ENCODE measurements at regions not wholly inside any gene's neighbourhood (a gene's known extent, or its start where the extent isn't known, plus 50 kb on each side); places are given as distances from the start of the nearest gene placed in this dataset.
"Not testable (repeated sequence)": the region's sequence is repeated elsewhere in the genome, so short reads cannot be mapped to it uniquely, and the experiment has no call there.

GRCh38 chr4:31649878-31650277 lies 929.7 kb downstream of the PCDH7 start:
- no peak for DNase-seq (ENCODE audit: low spot score)

DNA sequence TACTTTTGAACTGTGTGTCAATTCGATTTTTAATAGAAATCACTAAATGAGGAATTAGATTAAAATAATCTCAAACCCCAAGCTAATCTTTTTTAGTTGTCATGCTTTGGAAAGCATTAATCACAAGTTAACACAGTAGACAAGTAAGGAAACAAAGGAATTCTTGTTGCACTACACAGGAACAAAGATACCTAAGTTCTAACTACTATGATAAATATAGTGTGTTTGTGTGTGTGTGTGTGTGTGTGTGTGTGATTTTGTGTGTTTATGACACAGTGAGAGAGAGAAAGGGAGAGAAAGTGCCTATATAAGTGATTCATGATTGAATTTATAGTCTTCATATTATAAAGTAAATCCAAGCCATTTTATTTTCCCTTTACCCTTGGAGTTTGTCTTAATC lies 931.4 kb downstream of the PCDH7 start:
- no peak for DNase-seq (ENCODE audit: low spot score)

DNA sequence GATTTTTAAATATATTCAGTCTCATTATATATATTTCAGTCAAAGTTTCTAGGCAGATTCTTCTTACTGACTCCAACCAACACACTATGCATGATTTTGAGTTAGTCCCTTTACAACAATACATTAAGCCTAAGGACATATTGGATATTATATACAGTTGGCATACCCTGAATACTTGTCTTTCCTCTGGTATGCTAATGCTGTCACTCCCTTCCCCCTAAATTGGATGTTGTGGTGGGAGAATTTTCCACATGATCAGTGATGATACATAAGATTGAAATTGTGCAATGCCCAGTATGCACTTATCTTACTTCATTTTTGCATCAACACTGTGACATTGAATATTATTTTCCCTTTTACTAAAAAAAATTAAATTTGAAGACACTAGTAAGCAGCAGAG lies 935.2 kb downstream of the PCDH7 start:
- no peak for DNase-seq (ENCODE audit: low spot score)

GRCh38 chr4:31657859-31658570 lies 937.8 kb downstream of the PCDH7 start:
- no peak for DNase-seq (ENCODE audit: low spot score)

DNA sequence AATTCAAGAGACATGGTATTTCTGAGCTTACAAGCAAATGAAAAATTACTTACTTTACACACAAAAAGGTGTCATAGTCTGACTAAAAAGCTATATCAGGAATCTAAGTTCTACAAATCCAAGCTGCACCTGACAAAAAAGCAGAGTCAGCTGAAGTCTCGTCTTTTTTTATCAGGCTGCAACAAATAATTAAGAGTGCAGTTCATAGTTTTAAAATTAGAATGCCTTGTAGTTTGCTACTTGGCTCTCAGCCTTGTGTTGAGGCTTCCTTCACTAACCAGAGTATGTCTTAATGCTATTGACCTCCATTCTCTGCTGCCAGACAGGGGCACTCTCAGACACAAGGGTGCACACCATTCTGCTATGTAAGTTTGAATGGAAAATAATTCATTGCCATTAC lies 940.7 kb downstream of the PCDH7 start:
- no peak for DNase-seq (ENCODE audit: low spot score)

- no peak for DNase-seq (ENCODE audit: low spot score)
Measured at GRCh38 chr4:31662951-31663350, 942.8 kb downstream of the PCDH7 start.

DNA sequence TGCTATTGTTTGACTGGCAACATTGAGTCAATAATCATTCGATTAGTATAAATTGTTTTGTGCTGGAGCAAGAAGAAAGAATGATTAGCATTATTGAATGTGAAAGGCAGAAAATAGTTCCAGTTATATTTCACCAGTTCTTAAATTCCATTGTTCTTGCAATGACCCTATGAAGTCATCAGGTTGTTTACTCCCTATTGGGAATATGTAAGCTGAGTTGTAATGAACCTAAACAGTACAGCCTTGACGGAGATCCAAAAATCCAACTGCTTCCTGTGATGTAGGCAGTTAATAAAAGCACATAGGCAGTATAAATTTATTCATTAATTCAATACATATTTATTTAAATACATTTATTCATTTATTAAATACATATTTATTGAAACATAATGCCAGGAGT lies 947.5 kb downstream of the PCDH7 start:
- no peak for DNase-seq (ENCODE audit: low spot score)

DNA sequence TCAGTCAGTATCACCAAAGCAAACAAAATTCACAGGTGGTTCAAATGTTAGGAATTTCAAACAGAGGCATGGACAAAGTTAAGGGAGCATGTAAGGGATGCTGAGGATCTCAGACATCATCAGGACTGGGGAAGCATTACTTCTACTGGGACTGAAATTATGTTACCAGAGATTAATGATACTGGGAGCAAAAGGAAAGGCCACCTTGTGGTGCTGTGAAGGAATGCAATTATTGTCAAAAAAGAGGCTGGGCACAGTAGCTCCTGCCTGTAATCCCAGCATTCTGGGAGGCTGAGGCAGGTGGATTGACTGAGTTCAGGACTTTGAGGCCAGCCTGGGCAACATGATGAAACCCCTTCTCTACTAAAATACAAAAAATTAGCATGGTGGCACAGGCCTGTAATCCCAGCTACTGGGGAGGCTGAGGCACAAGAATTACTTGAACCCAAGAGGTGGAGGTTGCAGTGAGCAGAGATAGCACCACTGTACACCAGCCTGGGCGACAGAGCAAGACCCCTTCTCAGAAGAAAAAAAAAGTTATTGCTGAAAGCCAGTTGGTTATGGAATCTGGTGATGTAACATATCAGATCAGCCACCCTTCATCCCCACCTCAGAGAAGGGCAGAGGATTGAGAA lies 954.3 kb downstream of the PCDH7 start:
- DNase-seq (ENCODE audit: low spot score) = no peak

GRCh38 chr4:31678356-31678755 lies 958.2 kb downstream of the PCDH7 start:
- DNase-seq (ENCODE audit: low spot score) = no peak

DNA sequence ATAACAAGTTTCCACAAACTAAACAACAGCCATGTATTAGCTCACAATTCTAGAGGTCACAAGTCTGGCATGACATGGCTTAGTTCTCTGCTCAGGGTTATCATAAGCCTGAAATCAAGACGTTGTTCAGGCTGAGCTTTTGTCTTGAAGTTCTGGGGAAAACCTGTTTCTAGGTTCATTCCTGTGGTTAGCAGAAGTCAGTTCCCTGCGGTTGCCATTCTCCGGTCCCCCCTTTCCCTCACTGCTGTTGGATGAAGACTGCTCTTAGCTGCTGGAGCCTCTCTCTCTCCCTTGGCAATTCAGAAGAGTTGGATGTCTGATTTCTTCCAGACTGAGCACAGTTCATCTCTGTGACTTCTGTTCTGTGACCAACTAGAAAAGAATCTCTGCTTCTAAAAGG lies 962.6 kb downstream of the PCDH7 start:
- no peak for DNase-seq (ENCODE audit: low spot score)

GRCh38 chr4:31687717-31688342 lies 967.7 kb downstream of the PCDH7 start:
- DNase-seq (ENCODE audit: low spot score) = no peak

- DNase-seq (ENCODE audit: low spot score) = no peak
Measured at GRCh38 chr4:31692399-31692940, 972.3 kb downstream of the PCDH7 start.

GRCh38 chr4:31701256-31701655 lies 981.1 kb downstream of the PCDH7 start:
- DNase-seq (ENCODE audit: low spot score) = no peak

DNA sequence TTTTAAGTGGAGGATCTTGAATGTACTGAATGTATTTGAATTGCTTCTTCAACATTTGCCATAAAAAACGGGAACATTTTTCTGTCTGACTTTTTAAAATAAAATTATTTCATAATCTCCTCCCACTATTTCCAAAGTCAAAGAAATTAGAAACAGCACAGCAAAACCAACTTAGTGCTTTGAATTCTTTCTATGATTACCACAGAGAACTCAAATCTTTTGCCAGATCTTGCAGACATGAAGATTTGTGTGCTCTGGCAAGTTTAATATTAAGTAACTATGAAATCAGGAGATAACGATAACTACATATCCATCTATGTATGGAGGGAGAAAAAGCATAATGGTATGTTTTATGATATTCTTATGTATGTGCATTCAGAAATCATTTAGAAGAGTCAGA lies 982.2 kb downstream of the PCDH7 start:
- DNase-seq (ENCODE audit: low spot score) = no peak

DNA sequence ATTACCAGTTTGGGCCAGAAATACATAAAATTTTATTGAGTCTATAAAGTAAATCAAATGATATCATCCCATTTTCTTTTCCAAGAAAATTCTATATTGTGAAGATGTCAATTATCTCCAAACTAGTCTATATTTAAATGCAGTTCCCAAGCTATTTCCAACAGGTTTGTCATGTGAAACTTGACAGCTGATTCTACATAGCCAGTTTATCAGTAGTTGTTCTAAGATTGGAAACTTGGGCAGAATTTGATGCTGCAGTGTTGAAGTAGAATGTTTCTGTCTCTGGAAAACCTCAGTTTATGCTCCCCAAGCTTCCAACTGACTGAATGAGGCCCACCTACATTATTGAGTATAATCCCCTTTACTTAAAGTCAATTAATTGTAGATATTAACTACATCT lies 994.1 kb downstream of the PCDH7 start:
- DNase-seq (ENCODE audit: low spot score) = no peak

DNA sequence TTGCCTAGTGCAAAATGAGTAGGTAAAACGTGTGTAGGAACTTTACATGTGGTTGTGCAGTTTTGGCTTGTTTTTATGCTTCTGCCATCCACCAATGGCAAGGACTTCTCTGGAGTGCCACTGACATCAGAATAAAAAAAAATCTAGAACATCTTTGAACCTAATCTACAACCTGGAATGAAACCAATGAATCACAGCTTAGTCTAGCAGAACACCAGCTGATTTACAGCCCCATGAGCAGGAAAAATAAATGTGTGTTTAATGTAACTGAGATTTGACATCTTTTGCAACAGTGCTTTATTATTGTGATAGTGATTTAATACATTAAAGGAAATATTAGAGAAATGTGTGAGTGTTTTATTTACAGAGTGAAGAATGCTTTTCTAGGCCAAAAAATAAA lies 995.1 kb downstream of the PCDH7 start:
- DNase-seq (ENCODE audit: low spot score) = no peak

DNA sequence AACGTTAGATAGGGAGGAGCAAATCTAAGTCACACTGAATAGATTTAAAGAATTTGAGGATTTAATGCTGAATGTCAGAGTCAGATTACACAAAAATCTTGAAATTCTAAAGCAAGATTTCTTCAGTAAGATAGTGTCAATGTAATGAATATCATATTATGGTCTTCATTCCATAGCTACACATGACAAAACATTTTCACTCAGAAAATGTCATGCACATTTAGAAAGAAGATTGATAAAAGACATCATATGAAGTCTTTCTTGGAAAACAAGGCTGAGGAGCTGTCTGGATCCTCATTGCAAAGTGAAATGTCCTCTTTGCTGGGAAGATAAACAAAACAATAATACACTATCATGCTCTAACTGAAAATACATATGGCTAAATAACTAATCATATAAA lies 1006.9 kb downstream of the PCDH7 start:
- DNase-seq (ENCODE audit: low spot score) = no peak

- DNase-seq (ENCODE audit: low spot score) = no peak
Measured at GRCh38 chr4:31735004-31735403, 1014.8 kb downstream of the PCDH7 start.

DNA sequence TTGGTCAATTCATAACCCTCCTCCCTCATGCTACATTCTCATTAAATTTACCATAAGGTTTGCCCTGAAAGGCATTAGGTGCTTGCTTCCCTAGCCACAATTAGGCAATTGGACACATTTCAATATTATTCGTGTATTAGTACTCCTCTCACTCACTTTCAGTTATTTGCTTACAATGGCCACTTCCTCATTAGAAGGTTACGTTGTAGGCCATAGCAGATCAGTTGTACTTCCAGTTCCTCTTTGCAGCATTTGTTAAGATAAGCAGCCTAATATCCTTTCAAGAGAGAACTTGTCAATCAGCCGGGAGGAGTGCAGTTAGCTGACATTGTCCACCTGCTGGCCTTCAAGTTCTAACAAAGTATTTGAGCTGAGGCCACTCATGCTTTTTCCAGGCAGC lies 1017.2 kb downstream of the PCDH7 start:
- DNase-seq (ENCODE audit: low spot score) = no peak

- no peak for DNase-seq (ENCODE audit: low spot score)
Measured at GRCh38 chr4:31741326-31741725, 1021.2 kb downstream of the PCDH7 start.

DNA sequence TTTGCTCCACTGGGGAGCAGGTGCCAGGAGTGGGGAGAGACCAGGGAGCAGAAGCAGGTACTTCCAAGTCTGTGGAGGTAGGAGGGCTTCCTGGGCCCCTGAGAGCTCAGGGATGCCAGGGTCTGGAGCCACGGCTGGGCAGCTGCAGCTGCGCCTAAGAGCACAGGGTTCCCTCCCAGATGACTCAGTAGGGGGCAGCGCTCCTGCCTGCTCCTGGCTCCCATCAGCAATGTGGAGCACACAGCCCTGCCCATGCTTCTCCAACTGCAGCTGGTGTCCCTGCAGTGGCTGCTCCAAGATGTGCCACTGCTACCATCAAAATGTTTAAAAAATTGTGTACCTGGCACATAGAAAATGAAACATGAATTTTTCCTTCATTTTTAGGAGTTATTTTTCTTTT lies 1028.2 kb downstream of the PCDH7 start:
- no peak for DNase-seq (ENCODE audit: low spot score)

DNA sequence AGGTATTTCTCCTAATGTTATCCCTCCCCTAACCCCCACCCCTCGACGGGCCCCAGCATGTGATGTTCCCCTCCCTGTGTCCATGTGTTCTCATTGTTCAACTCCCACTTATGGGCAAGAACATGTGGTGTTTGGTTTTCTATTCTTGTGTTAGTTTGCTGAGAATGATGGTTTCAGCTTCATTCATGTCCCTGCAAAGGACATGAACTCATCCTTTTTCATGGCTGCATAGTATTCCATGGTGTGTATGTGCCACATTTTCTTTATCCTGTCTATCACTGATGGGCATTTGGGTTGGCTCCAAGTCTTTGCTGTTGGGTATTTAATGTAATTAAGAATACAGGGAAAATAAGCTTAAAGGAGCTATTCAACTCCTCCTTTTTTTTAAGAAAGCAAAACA lies 1030.4 kb downstream of the PCDH7 start:
- DNase-seq (ENCODE audit: low spot score) = not testable (repeated sequence)

DNA sequence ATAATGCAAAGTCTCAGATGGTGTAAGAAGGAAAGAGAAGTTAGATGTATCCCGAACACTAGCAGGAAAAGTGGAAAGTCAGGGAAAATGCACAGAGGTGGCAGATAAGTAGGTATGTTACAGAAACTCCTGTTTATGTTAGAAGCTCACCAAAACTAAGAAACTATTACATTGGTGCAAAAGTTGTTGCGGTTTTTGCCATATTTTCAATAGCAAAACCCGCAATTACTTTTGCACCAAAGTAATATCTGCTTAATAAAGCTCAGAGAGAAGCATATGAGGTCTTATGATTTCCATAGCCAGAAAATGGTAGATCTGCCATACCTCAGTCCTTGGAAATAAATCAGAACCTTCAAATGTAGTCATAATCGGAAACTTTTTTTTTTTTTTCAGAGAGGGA lies 1035.6 kb downstream of the PCDH7 start:
- DNase-seq (ENCODE audit: low spot score) = no peak

All from mucosa of gallbladder (tissue), 1 donor.